HG03045 (cell line): ENCODE measurements at regions not wholly inside any gene's neighbourhood (a gene's known extent, or its start where the extent isn't known, plus 50 kb on each side); places are given as distances from the start of the nearest gene placed in this dataset.

ENCODE experiments used
- ATAC-seq: cut with Tn5 transposase; IDR thresholded peaks from one replicate; pipeline ENCODE4 v1.9.1; 2021; ENCODE audit warnings: mild to moderate bottlenecking, moderate library complexity; ENCODE audit not compliant: unreplicated experiment

GRCh38 chr13:103403814-103404213 is 337.6 kb upstream of the SLC10A2 start:
- ATAC-seq, result no peak

GRCh38 chr13:103403148-103403740 is 337.0 kb upstream of the SLC10A2 start:
- no peak for ATAC-seq

GRCh38 chr13:103395139-103395538 is 328.9 kb upstream of the SLC10A2 start:
- no peak for ATAC-seq

- no peak for ATAC-seq
These were observed 328.4 kb upstream of the SLC10A2 start for GRCh38 chr13:103394618-103395017.

- no peak for ATAC-seq
These were observed 325.7 kb upstream of the SLC10A2 start for GRCh38 chr13:103391936-103392335.

GRCh38 chr13:103388839-103389238 is 322.6 kb upstream of the SLC10A2 start:
- no peak for ATAC-seq

GRCh38 chr13:103386341-103386740 is 320.1 kb upstream of the SLC10A2 start:
- ATAC-seq, result no peak

GRCh38 chr13:103373916-103374315 is 307.7 kb upstream of the SLC10A2 start:
- no peak for ATAC-seq

- ATAC-seq, result no peak
These were observed 305.1 kb upstream of the SLC10A2 start for GRCh38 chr13:103371271-103371670.

- ATAC-seq, result no peak
These were observed 304.6 kb upstream of the SLC10A2 start for GRCh38 chr13:103370790-103371189.

- no peak for ATAC-seq
These were observed 292.2 kb upstream of the SLC10A2 start for GRCh38 chr13:103358255-103358932.

- ATAC-seq, result no peak
These were observed 290.1 kb upstream of the SLC10A2 start for GRCh38 chr13:103356226-103356864.

GRCh38 chr13:103354171-103354570 is 288.0 kb upstream of the SLC10A2 start:
- ATAC-seq, result no peak

- ATAC-seq, result no peak
These were observed 285.0 kb upstream of the SLC10A2 start for GRCh38 chr13:103351035-103351828.

GRCh38 chr13:103350147-103350546 is 283.9 kb upstream of the SLC10A2 start:
- ATAC-seq, result no peak

- ATAC-seq, result no peak
These were observed 283.2 kb upstream of the SLC10A2 start for GRCh38 chr13:103349211-103349980.

GRCh38 chr13:103335241-103335640 is 269.0 kb upstream of the SLC10A2 start:
- no peak for ATAC-seq

- ATAC-seq, result no peak
These were observed 265.7 kb upstream of the SLC10A2 start for GRCh38 chr13:103331924-103332323.

- ATAC-seq, result no peak
These were observed 262.7 kb upstream of the SLC10A2 start for GRCh38 chr13:103328899-103329298.

GRCh38 chr13:103326326-103326725 is 260.1 kb upstream of the SLC10A2 start:
- ATAC-seq, result no peak

- ATAC-seq, result no peak
These were observed 259.5 kb upstream of the SLC10A2 start for GRCh38 chr13:103325672-103326071.
